HG03135 (cell line): ENCODE measurements at regions not wholly inside any gene's neighbourhood (a gene's known extent, or its start where the extent isn't known, plus 50 kb on each side); places are given as distances from the start of the nearest gene placed in this dataset.

Experiments used
- ATAC-seq: cut with Tn5 transposase; IDR thresholded peaks from one replicate; pipeline ENCODE4 v1.9.1; 2021; ENCODE audit warnings: mild to moderate bottlenecking, moderate library complexity; ENCODE audit not compliant: unreplicated experiment

DNA sequence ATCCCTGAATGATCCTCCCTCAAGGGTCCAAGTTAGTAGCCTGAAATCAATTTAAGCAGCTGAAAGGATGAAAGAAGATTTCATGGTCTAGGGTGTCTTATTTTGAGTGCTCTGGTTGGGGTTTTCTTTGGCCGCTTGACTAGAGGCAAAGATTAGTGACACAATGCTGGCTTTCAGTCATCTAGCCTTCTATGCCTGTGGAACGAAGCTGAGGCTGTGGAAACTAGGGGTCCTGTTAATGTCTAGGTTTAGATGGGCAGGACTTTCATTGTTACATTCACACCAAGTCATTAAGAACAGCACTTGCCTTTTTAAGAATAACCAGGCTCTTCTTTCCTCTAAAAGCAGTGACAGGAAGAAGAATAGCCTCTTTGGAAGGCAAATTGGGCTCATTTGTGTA is 253.8 kb upstream of the E2F7 start:
- ATAC-seq: no peak

DNA sequence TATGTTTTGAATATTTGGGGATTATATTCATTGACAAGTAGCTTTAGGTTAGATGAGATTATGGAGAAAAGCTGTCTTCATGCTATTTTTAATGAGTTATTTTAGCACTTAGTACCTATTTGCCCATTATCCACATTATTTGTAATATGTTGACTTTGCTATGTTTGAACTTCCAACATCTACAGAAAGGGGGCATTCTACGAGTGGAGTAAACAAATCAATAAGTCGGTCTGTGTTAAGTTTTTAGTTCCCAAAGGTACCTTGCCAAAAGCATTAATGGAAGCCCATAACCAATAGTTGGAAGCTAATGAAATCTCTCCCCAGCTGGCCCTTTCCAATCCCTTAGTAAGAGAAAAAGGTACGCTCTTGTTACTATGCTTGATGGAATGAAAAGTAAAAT is 250.0 kb upstream of the E2F7 start:
- no peak for ATAC-seq

DNA sequence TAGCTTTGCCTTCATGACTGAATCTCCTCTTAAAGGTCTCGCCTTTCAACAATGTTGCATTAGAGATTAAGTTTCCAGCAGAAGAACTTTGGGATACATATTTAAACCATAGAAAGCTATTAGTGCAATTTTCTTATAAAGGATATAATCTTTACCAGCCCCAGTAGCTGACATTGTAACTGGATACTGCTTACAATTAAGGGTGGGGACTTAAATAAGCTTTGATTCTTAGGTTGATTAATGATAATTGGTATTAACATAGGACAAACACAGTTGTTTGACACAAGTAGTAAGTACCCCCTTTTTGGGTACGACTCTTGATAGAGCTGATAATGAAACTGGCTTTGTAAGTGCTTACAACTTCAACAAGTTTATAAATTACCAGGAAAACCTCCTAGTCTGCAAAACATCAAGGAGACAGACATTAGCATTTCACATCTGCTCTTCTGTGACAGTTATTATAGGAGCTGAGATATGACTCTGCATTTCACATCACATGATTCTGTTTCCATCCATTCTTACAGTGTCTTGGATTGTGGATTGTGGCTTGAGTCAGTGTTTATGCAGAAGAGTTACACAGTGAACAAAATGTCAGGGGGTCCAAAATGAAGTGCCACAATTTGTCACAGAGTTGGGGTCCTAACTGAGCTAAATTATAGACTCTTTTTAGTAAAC is 249.1 kb upstream of the E2F7 start:
- no peak for ATAC-seq

DNA sequence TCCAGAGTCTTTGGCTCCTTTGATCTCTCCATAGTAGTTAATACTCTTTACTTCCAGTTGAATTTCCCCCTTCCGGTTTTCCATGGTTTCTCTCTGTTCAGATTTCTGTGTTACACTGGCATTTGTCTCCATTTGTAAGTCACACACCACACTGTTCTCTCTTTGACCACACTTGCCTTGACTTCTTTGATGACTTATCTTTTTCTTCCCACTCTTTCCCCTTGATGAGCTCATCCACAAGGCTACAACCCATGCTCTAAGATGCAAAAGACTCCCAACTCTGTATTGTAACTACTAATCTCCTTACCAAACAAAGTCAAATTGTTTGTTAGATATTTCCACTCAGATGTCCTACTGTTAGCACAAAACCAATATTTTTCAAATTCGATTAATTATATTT is 242.7 kb upstream of the E2F7 start:
- ATAC-seq: no peak

DNA sequence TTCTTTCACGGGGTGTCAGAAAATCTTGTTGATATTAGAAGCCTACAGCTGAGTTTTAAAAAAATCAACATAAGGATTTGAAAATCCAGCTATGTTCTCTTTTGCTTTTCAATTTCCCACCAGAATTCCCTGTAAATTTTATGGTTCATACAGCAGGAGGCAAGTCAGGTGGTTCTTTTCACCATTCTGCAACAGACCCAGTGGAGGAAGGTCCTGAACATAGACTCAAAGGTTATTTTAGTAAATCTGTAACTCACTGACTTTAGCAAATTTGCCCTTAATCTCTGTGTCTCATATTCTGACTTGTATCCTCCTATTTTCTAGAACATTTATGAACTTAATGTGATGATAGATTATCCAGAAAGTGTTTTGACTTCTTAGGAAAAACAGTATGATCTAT is 235.4 kb upstream of the E2F7 start:
- ATAC-seq: no peak

DNA sequence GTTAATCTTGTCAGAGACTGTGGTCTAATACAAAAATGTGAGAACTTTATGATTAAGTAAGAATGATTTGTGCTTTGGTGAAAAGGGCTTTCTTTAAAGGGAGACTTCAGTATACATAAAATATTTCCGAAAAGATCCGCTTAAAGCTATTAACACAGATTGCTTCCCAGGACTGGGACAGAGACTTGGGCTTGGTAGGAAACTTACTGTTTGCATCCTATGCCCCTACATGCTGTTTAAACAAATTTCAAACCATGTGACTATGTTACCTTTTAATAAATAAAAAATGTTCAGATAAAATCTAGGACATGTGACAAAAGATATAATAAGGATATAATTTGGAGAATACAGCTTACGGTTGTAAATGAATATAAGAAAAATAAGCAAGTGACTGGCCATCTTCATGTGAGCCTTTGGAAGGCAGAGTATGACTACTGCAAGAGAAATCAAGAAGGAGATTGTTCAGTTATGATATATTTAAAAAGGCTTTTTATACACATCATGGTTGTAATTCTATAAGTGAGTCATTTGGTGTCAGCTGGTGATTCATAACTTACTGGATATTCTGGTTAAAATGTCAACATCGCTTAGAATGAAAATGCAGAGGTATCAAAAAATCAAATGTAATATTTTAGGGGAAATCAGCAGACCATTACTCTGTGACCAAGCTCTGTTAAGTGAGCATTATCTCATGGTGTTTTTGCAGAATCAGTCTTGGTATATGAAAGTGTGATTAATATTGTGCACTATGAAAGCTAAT is 234.7 kb upstream of the E2F7 start:
- no peak for ATAC-seq

DNA sequence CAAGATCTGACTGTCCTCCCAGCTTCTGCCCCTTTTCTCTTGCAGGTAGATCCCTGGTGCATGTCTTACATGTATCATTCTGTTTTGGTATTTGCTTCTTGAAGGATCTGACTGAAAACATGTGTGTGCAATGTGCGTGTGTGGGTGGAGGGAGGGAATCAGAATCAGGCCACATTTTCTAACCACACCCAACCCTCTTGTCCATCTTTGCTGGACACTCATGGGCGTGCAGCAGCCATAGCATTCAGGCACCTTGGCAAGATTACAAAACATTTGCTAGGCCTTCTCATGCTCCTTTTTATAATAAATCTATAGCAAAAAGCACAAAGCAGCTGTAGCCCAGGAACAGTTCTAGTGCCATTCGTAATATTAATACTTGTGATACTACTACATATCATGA is 233.6 kb upstream of the E2F7 start:
- ATAC-seq: no peak

DNA sequence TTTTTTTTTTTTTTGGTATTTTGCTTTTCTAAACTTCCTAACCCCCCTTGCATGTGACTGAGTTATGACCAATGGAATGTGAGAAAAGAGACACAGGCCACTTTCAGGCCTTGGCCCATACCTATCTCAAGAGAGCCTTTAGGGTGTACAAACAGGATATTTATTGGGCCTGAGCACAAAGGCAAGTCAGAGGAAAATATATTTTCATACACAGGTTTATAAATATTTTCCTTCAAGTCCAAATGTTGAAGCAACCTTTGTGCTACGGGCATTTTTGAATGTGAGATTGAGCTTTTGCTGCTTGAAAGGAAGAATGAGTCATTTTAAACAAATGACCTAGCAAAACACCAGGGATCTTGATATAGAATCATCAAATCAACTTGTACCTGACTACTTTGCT is 228.6 kb upstream of the E2F7 start:
- no peak for ATAC-seq

DNA sequence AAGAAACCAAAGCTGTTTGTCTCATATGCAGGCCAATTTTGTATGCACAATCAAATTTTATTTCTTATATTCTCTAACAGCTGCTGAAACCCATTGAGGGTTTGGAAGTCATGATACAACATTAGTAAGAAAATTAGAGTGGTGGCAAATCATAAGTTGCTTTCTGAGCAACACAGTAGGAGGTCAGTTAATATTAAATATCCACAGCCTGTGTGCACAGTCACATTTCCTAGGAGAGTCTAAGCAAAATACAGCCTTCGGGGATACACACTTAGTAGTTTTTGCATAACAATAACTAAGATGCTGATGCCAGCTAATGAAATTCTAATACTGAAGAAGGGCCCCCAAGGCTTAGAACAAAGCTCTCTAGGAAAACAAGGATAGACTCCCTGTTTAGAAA is 209.6 kb upstream of the E2F7 start:
- ATAC-seq: no peak

DNA sequence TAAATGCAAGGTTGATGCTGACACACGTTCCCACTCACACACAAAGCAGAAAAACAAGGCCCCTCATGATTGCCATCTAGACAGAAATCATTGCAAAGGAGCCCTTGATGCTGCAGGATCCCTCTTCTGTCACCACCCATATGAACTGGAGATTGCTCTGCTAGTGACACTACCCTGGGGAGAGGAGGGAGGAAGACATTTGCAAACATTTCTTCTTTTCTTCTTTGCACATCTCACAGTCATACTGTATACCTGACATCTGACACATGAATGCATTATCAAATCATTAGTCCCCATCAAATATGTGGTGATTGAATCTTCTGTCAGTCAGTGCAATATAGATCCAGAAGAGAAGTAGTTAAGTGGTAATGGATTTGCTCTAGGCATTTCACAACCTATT is 208.5 kb upstream of the E2F7 start:
- no peak for ATAC-seq

DNA sequence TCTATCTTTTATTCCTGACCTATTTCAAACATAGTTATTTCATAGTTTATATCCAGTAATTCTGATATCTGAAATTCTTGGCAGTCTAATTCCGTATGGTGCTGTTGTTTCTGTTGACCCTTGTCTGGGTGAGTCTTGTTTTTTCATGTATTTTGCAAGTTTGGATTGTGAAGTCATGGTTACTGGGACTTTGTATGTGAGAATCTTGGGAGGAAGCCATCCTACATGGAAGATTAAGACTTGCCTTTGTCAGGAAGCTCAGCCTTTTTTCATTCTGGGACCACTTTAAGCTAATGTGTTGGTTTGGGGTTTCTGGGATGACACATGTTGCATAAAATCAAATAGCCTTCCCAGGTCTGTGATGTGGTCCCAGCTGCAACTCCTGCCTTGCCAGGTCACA is 191.6 kb upstream of the E2F7 start:
- ATAC-seq: no peak

DNA sequence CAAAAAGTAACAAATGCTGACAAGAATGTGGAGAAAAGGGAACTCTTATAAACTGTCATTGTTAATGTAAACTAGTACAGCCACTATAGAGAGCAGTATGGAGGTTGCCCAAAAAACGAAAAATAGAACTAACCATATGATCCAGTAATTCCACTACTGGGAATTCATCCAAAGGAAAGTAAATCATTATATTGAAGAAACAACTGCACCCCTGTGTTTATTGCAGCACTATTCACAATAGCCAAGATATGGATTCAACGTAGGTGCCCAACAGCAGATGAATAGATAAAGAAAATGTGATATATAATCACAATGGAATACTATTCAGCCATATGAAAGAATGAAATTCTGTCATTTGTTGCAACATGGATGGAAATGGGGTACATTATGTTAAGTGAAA is 188.0 kb upstream of the E2F7 start:
- no peak for ATAC-seq

DNA sequence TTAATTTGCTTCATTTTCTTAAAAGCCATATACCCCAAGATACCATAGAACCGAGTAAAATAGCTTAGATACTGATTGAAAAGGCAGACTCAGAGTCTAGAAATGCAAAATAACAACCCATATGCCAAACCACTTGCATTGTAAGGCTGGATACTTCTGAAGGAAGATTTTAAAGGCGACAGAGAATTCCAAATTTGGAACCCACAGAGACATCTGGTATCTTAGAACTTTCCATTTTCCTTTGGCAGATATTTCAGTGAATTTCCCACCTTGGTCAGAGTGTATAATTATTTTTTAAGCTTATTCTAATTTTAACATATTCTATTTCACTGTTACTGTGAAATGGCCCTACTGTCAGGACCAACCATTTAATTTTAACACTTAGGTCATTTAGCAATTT is 186.4 kb upstream of the E2F7 start:
- ATAC-seq: no peak

DNA sequence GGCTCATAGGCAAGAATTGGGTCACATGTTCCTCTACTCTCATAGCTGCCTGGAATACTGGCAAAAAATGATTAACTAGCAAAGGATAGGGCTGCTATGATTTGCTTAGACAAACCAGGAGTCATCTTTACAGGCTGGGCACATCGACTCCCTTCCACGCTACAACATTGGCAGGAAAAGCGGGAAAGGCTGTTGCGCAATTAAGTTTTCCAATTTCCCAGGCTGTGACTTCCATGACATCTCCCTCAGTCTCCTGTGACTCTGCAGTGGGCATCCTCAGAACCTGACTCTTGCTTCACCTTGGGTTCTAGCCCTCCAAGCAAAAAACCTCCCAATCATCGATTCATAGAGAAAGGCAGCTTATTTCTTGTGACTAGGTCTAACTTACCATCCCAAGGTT is 184.5 kb upstream of the E2F7 start:
- ATAC-seq: no peak

DNA sequence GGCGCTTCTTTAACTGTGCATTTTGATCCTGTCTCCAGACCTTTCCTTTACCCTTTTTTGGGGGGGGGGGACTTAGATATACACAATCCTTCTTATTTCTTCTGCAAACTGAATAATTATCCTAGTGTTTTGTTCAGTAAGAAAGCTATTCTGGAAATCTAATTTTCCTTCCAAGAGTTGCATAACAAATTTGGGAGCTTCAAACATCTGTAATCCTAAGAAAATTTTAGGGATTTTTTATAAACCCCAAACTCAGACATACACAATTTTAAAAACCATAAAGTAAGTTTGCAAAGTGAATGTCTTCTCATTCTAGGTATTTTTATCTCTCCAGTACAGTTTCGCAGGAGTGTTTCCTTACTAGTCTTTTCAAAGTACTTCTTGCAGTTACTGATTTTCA is 182.7 kb upstream of the E2F7 start:
- ATAC-seq: no peak

DNA sequence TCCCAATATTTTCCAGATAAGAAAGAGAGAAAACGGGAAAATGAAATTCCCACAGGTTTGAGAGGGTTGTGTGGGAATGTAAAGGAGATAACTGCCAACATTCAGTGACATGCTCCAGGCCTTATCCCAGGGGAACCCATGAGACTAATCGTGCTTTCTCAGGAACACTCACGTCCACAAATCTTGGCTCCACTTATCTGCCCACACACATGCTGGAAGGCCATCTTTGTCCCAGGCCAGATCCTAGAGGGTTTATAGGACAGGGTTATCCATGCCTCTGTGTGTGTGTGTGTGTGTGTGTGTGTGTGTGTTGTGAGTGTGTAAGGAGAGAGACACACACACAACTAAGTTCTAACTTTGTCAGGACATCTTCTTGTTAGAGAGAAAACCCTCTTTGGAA is 182.2 kb upstream of the E2F7 start:
- no peak for ATAC-seq

DNA sequence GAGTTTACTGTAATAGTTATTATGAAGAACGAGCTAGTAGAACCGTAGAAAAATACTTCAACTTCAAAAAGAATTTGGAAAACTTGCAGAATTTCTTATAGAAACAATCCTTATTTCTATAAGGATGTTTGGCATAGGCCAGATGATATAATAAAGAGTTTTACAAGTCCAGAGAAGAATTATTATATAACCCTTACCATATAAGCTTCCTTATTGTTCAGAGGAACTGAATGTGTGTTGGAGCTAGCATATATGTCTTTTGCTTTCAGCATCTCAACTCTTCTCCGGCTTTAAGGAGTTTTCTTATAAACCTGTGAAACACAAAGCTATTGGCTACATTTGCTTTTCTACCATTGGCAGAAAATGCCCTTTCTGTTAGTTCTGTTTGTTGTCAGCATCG is 178.0 kb upstream of the E2F7 start:
- no peak for ATAC-seq

DNA sequence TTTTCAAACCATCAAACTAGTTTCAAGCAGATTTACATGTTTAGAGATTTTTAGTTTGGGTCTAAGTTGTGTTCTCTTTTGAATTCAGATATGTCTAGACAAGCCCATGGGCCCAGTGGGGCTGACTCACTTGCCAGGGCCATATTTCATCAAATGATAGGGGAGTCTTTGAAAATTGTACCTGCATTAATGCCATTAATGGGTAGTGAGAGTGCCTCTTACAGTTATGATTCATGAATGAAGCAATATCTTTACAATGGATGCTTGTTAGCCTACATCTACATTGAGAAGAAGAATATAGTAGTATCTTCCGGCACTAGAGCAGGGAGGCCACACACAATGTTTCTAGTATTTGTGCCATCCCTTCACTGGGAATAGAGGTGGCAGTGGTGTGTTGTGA is 174.2 kb upstream of the E2F7 start:
- ATAC-seq: no peak

DNA sequence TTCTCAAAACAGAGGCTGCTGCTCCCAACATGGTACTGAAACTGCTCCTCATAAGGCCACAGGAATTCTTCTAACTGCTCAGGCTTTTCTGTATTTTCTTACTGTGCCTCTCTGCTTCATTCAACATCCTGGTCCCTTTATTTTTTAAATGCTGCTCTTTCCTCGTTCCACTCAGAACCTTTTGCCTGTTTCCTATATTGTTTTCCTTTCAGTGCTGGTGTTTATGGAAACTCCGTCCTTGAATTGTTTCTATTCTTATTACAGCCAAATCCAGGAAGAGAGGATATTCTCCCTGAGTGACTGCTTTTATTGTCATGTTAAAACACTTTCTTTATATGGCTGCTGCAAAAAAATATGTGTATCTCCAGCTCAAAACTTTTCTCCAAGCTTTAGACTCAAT is 173.0 kb upstream of the E2F7 start:
- no peak for ATAC-seq

DNA sequence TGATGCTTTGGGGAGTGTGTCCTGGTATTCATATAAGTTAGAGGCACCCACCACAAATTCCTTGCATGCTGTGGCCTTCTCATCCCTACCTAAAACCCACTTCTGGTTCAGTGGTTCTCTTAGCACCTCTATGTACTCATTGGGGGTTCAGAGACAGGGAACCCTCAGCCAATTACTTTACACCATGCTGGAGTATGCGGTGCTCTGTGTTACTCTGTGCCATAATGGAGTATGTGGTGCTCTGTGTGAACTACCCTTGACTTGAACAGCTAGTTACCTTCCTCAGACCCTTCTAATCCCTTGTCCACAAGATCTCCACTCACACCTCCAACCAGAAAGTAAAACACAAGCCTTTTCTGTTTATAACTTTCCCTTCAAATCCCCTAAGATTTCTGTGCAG is 172.5 kb upstream of the E2F7 start:
- ATAC-seq: no peak

DNA sequence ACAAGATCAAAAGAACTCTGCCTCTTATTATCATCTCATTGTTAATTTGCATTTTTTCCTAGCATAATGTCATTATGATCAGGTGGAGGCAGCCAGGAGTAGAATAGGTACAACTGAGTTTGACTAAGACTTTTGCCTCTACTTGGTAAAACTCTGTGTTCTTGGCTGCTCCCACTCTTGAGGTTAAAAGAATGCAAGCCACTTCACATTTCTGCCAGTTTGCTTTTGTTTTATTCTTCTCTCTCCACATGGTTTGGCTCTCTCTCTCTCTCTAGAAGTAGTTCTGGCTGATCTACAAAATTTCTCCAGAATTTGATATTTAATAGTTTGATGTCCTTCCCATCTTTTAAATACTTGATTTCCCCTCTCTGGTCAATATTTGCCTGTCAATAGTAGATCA is 170.7 kb upstream of the E2F7 start:
- no peak for ATAC-seq

DNA sequence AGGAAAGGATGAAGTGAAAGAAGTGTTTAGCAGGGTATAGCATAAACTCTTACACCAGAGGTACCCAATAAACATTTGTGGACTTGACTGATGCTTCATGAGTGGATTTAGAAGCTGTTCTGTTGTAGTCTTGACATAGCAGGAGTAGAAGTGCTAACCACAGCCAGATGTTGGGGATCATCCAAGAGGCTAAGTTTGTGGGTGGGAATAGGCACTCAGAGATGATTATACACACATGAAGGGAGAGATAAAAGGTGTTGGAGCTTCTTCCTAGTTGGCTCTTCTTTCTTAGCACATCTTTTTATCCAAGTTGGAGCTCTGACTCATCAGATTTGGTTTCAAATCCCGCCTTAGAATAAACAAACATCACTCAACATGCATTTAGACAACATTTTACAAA is 166.7 kb upstream of the E2F7 start:
- ATAC-seq: no peak

DNA sequence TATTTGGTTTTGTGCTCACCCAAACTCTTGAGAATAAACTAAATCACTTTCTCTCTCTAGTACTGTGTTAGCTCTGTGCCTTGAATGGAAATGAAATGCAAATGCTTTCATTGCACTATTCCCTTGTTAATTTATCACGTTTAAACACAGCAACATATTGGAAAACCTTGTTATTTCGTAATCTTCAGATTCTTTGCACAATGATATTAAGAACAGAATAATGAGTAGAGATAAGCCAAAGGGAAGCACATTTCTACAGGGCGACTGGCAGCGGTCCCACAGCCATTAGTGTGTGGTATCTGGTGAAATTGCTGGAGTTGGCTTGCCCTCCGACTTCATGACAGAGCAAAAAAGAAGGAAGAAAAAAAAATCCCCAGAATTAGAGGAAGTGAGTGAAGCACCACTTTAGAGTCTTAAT is 166.1 kb upstream of the E2F7 start:
- no peak for ATAC-seq
